ENCODE measurements at regions not wholly inside any gene's neighbourhood (a gene's known extent, or its start where the extent isn't known, plus 50 kb on each side); places are given as distances from the start of the nearest gene placed in this dataset.

GRCh38 chr6:167733740-167734661 lies 92.7 kb upstream of the AFDN start:
- peak; percentile 23 for DNase-seq
- H3K27me3 ChIP-seq (ENCODE audit: control insufficient read depth, insufficient read depth, low read length) = no peaks in the 10 kb centered on the region
- H3K36me3 ChIP-seq (replicated peaks; ENCODE audit: control insufficient read depth, insufficient read depth, low read length) = no peaks in the 10 kb centered on the region
- no peak overlapping the region for H3K4me3 ChIP-seq (ENCODE audit: insufficient read depth, low read depth, low read length)

DNA sequence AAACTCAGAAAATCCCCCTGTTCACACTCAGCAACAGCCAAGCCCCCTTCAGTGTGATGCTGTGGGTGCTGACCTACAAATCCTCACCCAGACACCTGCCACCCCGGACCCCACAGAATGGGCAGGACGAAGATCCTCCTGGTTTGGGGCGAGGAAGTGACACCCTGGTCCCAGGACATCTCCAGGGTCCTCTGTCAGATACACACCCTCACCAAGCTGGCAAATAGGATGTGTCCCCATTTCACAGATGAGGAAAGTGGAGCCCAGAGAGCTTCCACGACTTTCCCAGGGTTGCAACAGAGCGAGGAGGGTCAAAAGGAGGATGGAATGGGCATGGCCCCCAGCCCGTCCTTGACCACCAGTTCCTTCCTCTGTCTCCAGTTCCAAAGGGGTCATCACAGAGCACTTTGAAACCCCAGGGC lies 92.0 kb upstream of the AFDN start:
- DNase-seq = peak; percentile 26

GRCh38 chr6:167735084-167735950 lies 91.4 kb upstream of the AFDN start:
- H3K4me3 ChIP-seq (ENCODE audit: insufficient read depth, low read depth, low read length) = no peak overlapping the region
- DNase-seq = peak; percentile 52
- H3K27me3 ChIP-seq (ENCODE audit: control insufficient read depth, insufficient read depth, low read length) = no peaks in the 10 kb centered on the region
- no peaks in the 10 kb centered on the region for H3K36me3 ChIP-seq (replicated peaks; ENCODE audit: control insufficient read depth, insufficient read depth, low read length)

More for the DNA sequence above, 92.0 kb upstream of the AFDN start:
- no peak overlapping the region for H3K4me3 ChIP-seq (ENCODE audit: insufficient read depth, low read depth, low read length)
- no peaks in the 10 kb centered on the region for H3K36me3 ChIP-seq (replicated peaks; ENCODE audit: control insufficient read depth, insufficient read depth, low read length)
- H3K27me3 ChIP-seq (ENCODE audit: control insufficient read depth, insufficient read depth, low read length) = no peaks in the 10 kb centered on the region

- Histone ChIP-seq H3K4me3 (ENCODE audit: insufficient read depth, low read depth, low read length) (no peak overlapping the region), H3K36me3 (replicated peaks; ENCODE audit: control insufficient read depth, insufficient read depth, low read length) (no peaks in the 10 kb centered on the region), H3K27me3 (ENCODE audit: control insufficient read depth, insufficient read depth, low read length) (no peaks in the 10 kb centered on the region)
- DNase-seq = peak; percentile 22
Observed at GRCh38 chr6:167735951-167736288, 90.8 kb upstream of the AFDN start.

GRCh38 chr6:167736486-167737204 lies 90.1 kb upstream of the AFDN start:
- H3K27me3 ChIP-seq (ENCODE audit: control insufficient read depth, insufficient read depth, low read length) = no peaks in the 10 kb centered on the region
- DNase-seq = peak; percentile 28
- H3K36me3 ChIP-seq (replicated peaks; ENCODE audit: control insufficient read depth, insufficient read depth, low read length) = no peaks in the 10 kb centered on the region
- no peak overlapping the region for H3K4me3 ChIP-seq (ENCODE audit: insufficient read depth, low read depth, low read length)

- Histone ChIP-seq H3K27me3 (ENCODE audit: control insufficient read depth, insufficient read depth, low read length) (no peaks in the 10 kb centered on the region), H3K36me3 (replicated peaks; ENCODE audit: control insufficient read depth, insufficient read depth, low read length) (no peaks in the 10 kb centered on the region), H3K4me3 (ENCODE audit: insufficient read depth, low read depth, low read length) (no peak overlapping the region)
- DNase-seq = peak; percentile 40
Observed at GRCh38 chr6:167737205-167737830, 89.4 kb upstream of the AFDN start.

- Histone ChIP-seq H3K4me3 (ENCODE audit: insufficient read depth, low read depth, low read length) (no peak overlapping the region), H3K27me3 (ENCODE audit: control insufficient read depth, insufficient read depth, low read length) (no peaks in the 10 kb centered on the region), H3K36me3 (replicated peaks; ENCODE audit: control insufficient read depth, insufficient read depth, low read length) (no peaks in the 10 kb centered on the region)
- peak; percentile 24 for DNase-seq
Observed at GRCh38 chr6:167738386-167738785, 88.3 kb upstream of the AFDN start.

DNA sequence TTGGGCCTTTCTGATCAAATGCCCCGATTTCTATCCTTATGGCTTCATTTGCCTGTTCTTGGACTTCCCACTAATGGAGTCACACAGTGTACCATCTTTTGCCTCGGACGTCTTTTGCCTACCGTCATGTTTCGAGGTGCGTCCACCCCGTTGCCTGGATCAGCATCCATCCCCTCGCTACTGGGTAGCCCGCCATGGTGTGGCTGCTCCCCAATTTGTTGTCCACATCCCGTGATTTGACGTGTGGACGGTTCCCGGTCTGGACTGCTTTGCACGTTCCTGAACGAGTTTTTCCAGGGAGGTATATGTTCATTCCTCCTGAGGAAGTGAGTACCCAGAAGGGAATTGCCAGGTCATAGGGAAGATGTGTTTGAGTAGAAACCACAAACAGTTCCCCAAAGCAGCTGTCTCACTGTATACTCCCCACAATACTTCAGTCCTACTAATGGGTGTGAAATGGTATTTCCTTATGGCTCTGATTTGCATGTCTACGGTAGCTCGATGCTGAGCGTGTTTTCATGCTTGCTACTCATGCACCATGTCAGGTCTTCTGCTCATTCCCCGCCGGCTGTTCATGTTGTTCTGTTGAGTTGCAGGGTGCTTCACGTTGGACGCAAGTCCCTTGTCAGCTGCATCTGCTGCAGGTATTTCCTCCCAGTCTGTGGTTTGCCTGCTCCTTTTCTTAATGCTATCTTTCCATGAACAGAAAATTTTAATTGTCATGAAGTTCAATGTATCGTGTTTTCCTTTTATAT lies 86.8 kb upstream of the AFDN start:
- DNase-seq = peak; percentile 15
- Histone ChIP-seq H3K36me3 (replicated peaks; ENCODE audit: control insufficient read depth, insufficient read depth, low read length) (no peaks in the 10 kb centered on the region), H3K27me3 (ENCODE audit: control insufficient read depth, insufficient read depth, low read length) (no peaks in the 10 kb centered on the region), H3K4me3 (ENCODE audit: insufficient read depth, low read depth, low read length) (no peak overlapping the region)

DNA sequence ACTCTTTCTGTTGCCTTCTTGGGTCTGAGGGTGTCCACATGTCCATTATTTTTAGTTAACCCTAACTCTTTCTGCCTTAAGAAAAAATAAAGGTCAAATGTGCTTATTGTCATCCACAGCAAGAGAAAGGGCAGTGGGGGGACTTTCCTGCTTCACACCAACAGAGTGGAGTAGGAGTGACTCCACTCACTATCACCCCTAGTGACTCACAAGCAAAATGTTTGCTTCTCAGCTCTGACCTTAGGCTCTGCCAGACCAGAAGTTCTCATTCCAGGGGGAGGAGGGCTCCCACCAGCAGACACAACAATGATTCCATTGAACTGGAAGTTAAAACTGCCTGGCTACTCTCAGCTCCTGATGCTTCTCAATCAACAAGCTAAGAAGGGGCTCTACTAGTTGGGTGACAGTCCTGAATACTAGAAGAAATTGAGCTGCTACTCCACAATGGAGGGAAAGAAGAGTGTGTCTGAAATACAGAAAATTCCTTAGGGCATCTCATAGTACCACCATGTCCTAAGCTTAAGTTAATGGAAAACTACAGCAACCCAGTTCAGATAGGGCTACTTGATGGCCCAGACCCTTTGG lies 83.9 kb upstream of the AFDN start:
- peak; percentile 70 for DNase-seq
- no peaks in the 10 kb centered on the region for H3K36me3 ChIP-seq (replicated peaks; ENCODE audit: control insufficient read depth, insufficient read depth, low read length)
- H3K27me3 ChIP-seq (ENCODE audit: control insufficient read depth, insufficient read depth, low read length) = no peaks in the 10 kb centered on the region
- H3K4me3 ChIP-seq (ENCODE audit: insufficient read depth, low read depth, low read length) = no peak overlapping the region

DNA sequence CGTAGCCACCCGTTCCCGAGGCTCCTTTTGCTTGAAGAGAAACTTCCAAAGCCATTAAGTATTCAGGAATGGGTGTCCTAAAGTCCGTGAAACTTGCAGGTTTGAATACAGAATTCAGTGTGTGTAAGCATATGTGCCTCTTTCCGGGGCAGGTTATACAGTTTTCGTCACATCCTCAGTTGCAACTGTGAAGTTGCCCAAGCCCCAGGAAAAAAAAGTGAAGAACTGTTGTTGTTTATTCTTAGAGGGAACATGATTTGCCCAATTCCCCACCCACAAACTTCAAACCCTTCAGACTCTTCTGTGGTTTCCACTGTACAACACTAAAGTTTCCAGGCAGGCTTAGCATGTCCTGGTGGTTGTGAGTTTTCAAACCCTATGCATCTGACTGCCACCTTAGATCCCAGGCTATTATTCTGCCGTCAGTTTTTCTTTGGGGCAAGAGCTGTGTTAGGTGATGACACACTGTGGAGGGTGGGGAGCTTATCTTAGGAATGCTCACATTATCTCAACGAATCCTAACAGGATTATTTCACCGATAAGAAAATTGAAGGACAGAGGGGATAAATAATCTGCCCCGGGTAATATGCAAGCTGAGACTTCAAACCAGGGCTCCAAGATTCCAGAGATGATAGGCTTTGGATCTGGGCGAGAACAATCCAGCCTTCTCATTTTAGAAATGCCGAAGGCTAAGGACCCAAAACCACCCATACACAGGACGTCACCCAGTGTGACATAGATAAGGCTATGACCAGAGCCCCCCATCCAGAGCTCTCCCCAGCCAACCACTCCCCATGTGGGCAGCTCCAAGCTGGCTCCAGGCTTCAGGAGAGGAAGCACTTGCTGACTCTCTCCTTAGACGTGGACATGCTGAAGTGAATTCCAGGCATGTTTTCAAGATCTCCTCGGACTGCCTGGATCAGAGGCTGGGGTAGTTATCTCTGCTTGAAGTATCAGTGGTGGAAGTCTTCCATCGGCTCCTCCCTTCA lies 81.7 kb upstream of the AFDN start:
- no peak for DNase-seq
- H3K4me3 ChIP-seq (ENCODE audit: insufficient read depth, low read depth, low read length) = no peak overlapping the region
- H3K36me3 ChIP-seq (replicated peaks; ENCODE audit: control insufficient read depth, insufficient read depth, low read length) = no peaks in the 10 kb centered on the region
- H3K27me3 ChIP-seq (ENCODE audit: control insufficient read depth, insufficient read depth, low read length) = no peaks in the 10 kb centered on the region

DNA sequence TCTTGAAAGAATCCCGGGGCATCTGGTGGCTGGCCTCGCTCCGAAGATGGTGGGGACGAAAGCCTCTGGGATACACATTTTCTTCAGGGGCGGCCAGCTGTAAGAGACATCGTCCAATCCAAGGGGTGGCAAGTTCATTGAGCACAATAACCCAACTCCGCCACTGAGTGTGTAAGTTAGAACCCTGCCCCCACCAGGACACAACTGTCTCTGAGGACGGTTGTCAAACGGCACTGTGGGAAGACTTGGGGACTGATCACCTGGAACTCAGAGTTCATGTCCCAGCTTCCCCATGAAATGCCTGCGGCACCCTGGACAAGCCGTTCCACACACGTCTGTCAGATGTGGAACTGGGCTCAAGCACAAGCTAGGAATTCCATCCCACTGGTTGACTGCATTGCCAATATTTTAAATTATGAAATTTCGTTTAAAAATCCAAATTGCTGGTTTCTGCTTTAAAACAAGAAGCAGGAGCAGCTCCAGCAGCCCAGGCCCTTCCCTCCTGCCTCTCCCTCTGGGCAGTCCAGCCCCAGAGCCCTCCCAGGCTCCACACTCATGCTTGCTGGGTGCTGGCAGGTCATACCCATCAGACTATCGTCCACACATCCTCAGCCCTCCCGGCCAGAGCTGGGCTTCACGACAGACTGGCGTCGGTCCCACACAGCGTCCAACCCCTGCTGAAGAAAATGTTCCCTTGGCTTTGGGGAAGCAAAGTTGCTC lies 80.9 kb upstream of the AFDN start:
- Histone ChIP-seq H3K36me3 (replicated peaks; ENCODE audit: control insufficient read depth, insufficient read depth, low read length) (no peaks in the 10 kb centered on the region), H3K27me3 (ENCODE audit: control insufficient read depth, insufficient read depth, low read length) (no peaks in the 10 kb centered on the region), H3K4me3 (ENCODE audit: insufficient read depth, low read depth, low read length) (no peak overlapping the region)
- DNase-seq = no peak

GRCh38 chr6:167746390-167746907 lies 80.3 kb upstream of the AFDN start:
- no peak for DNase-seq
- no peaks in the 10 kb centered on the region for H3K27me3 ChIP-seq (ENCODE audit: control insufficient read depth, insufficient read depth, low read length)
- H3K36me3 ChIP-seq (replicated peaks; ENCODE audit: control insufficient read depth, insufficient read depth, low read length) = no peaks in the 10 kb centered on the region
- H3K4me3 ChIP-seq (ENCODE audit: insufficient read depth, low read depth, low read length) = no peak overlapping the region
